HL-60 (cell line): ENCODE measurements at regions not wholly inside any gene's neighbourhood (a gene's known extent, or its start where the extent isn't known, plus 50 kb on each side); places are given as distances from the start of the nearest gene placed in this dataset.

Experiments used
- DNase-seq, 2 experiments: peaks; one replicate each; pipeline ENCODE4 v3.0.0-alpha.2; 2010 to 2020; ENCODE audit warnings: low read depth in 1 of 2, low spot score in 1 of 2
- H3K27ac ChIP-seq: fragments of 250-450 bp; sonication (Bioruptor Pico); replicated peaks from 2 replicates; pipeline ENCODE4 v1.5.1; 2020; ENCODE audit warnings: mild to moderate bottlenecking, moderate library complexity
- H3K27me3 ChIP-seq: fragments of 250-450 bp; sonication (Bioruptor Pico); 2 replicates; pipeline ENCODE4 v1.5.1; 2021; ENCODE audit warnings: mild to moderate bottlenecking, moderate library complexity; ENCODE audit not compliant: insufficient read depth, poor library complexity, severe bottlenecking
- H3K4me3 ChIP-seq: replicated peaks from 2 replicates; pipeline ENCODE4 v1.5.1; 2011; ENCODE audit warnings: mild to moderate bottlenecking, control low read depth, low read length; ENCODE audit not compliant: insufficient read depth
- GABPA ChIP-seq: IDR thresholded peaks from 2 replicates; pipeline ENCODE4 v1.6.1; 2012; ENCODE audit warnings: low read depth
- POLR2AphosphoS5 ChIP-seq: IDR thresholded peaks from 2 replicates; pipeline ENCODE4 v1.6.1; 2012; ENCODE audit warnings: low read depth
- REST ChIP-seq: IDR thresholded peaks from 2 replicates; pipeline ENCODE4 v1.6.1; 2012; ENCODE audit warnings: low read depth; ENCODE audit not compliant: insufficient replicate concordance
- SPI1 ChIP-seq: IDR thresholded peaks from 2 replicates; pipeline ENCODE4 v1.6.1; 2012; ENCODE audit warnings: low read depth, mild to moderate bottlenecking, borderline replicate concordance
- TF ChIP-seq, protein P1 (sequence below): IDR thresholded peaks from one replicate; pipeline ENCODE4 v1.5.1; 2011; ENCODE audit warnings: low read length, control low read depth, inconsistent platforms; ENCODE audit not compliant: insufficient read depth

DNA sequence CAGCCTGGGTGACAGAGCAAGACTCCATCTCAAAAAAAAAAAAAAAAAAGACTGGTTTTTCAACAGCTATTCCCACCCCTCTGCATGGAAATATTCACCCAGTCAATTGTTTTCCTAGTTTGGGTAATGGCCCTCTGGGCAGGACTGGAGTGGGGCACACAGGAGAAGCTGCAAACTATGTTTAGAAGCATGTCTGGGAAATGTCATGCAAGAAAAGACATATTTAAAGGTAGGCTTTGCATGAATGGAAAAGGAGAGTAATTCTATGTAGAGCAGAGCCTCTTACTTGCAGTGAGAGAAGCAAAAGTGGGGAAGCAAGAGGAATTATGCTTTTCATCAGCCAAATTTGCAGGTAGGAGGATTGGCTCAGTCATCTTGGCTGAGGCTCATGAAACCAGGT, 276.5 kb upstream of the PLEKHG7 start:
- TF ChIP-seq POLR2AphosphoS5 (no peak), GABPA (no peak), SPI1 (no peak), REST (no peak)
- TF ChIP-seq, protein P1, sequence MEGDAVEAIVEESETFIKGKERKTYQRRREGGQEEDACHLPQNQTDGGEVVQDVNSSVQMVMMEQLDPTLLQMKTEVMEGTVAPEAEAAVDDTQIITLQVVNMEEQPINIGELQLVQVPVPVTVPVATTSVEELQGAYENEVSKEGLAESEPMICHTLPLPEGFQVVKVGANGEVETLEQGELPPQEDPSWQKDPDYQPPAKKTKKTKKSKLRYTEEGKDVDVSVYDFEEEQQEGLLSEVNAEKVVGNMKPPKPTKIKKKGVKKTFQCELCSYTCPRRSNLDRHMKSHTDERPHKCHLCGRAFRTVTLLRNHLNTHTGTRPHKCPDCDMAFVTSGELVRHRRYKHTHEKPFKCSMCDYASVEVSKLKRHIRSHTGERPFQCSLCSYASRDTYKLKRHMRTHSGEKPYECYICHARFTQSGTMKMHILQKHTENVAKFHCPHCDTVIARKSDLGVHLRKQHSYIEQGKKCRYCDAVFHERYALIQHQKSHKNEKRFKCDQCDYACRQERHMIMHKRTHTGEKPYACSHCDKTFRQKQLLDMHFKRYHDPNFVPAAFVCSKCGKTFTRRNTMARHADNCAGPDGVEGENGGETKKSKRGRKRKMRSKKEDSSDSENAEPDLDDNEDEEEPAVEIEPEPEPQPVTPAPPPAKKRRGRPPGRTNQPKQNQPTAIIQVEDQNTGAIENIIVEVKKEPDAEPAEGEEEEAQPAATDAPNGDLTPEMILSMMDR, result no peak
- no peak for DNase-seq
- Histone ChIP-seq H3K4me3 (no peak overlapping the region), H3K27me3 (no peaks in the 10 kb centered on the region), H3K27ac (no peak overlapping the region)

GRCh38 chr12:92425165-92425564, 277.6 kb upstream of the PLEKHG7 start:
- H3K4me3 ChIP-seq, result no peak overlapping the region
- no peak for DNase-seq
- H3K27me3 ChIP-seq, result no peaks in the 10 kb centered on the region
- no peak overlapping the region for H3K27ac ChIP-seq
- no peak for TF ChIP-seq POLR2AphosphoS5
- TF ChIP-seq, protein P1, result no peak
- TF ChIP-seq REST, result no peak
- TF ChIP-seq SPI1, result no peak
- TF ChIP-seq GABPA, result no peak

GRCh38 chr12:92424338-92424737, 278.5 kb upstream of the PLEKHG7 start:
- Histone ChIP-seq H3K27me3 (no peaks in the 10 kb centered on the region), H3K27ac (no peak overlapping the region), H3K4me3 (no peak overlapping the region)
- TF ChIP-seq, protein P1, result no peak
- TF ChIP-seq POLR2AphosphoS5 (no peak), REST (no peak), SPI1 (no peak), GABPA (no peak)
- DNase-seq, result no peak
